ENCODE measurements at regions not wholly inside any gene's neighbourhood (a gene's known extent, or its start where the extent isn't known, plus 50 kb on each side); places are given as distances from the start of the nearest gene placed in this dataset.

DNA sequence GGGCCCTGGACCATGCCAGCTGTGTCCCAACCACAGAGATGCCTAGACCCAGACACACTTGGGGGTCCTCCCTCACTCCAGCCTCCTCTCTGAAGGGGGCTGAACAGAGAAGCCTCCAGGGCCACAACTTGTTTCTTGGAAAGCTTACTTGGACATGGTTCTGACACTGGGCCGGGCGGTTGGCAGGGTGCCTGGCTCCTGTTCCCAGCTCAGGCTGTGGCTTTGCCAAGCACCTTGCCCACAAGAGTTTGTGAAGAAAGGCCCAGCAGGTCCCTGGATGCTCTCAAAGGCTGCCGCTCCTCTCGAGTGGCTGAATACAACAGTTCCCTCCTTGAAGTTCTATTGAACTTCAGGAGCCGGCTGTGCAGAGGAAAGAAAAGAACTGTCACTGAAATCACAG, 181.6 kb downstream of the PTPN20 start:
- TF ChIP-seq POLR2A (IDR thresholded peaks at IDR 0.05), result no peak
- TF ChIP-seq, protein P1, sequence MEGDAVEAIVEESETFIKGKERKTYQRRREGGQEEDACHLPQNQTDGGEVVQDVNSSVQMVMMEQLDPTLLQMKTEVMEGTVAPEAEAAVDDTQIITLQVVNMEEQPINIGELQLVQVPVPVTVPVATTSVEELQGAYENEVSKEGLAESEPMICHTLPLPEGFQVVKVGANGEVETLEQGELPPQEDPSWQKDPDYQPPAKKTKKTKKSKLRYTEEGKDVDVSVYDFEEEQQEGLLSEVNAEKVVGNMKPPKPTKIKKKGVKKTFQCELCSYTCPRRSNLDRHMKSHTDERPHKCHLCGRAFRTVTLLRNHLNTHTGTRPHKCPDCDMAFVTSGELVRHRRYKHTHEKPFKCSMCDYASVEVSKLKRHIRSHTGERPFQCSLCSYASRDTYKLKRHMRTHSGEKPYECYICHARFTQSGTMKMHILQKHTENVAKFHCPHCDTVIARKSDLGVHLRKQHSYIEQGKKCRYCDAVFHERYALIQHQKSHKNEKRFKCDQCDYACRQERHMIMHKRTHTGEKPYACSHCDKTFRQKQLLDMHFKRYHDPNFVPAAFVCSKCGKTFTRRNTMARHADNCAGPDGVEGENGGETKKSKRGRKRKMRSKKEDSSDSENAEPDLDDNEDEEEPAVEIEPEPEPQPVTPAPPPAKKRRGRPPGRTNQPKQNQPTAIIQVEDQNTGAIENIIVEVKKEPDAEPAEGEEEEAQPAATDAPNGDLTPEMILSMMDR (IDR thresholded peaks at IDR 0.05), result no peak
- no peak for TF ChIP-seq EP300 (IDR thresholded peaks at IDR 0.05; ENCODE audit: low read depth)
- TF ChIP-seq POLR2AphosphoS5 (IDR thresholded peaks at IDR 0.05), result no peak
